Smooth muscle cell (in vitro differentiated cells): ENCODE measurements at regions not wholly inside any gene's neighbourhood (a gene's known extent, or its start where the extent isn't known, plus 50 kb on each side); places are given as distances from the start of the nearest gene placed in this dataset.

Experiments
- DNase-seq: peaks from one replicate; lab custom pipeline; 2025; ENCODE audit not compliant: unreplicated experiment; lab: John Stamatoyannopoulos, UW
- H2AFZ ChIP-seq: fragments of 200-600 bp; sonication (generic); 2 replicates; pipeline ENCODE4 v1.6.0; 2016; ENCODE audit warnings: antibody characterized with exemption, low read depth, mild to moderate bottlenecking
- H3F3A ChIP-seq: fragments of 200-600 bp; sonication (generic); 2 replicates; pipeline ENCODE4 v1.6.0; 2017; ENCODE audit warnings: antibody characterized with exemption, low read depth
- H3K27ac ChIP-seq: fragments of 200-600 bp; sonication (generic); 2 replicates; pipeline ENCODE4 v1.5.1; 2016; ENCODE audit warnings: low read depth, mild to moderate bottlenecking
- H3K27me3 ChIP-seq: fragments of 200-600 bp; sonication (generic); 2 replicates; pipeline ENCODE4 v1.6.1; 2016; ENCODE audit warnings: low read depth, mild to moderate bottlenecking
- H3K36me3 ChIP-seq: fragments of 200-600 bp; sonication (generic); 2 replicates; pipeline ENCODE4 v1.5.1; 2016; ENCODE audit warnings: low read depth
- H3K4me1 ChIP-seq: fragments of 200-600 bp; sonication (generic); 2 replicates; pipeline ENCODE4 v1.5.1; 2016; ENCODE audit warnings: low read depth
- H3K4me2 ChIP-seq: fragments of 200-600 bp; sonication (generic); 2 replicates; pipeline ENCODE4 v1.6.0; 2016; ENCODE audit warnings: mild to moderate bottlenecking
- H3K4me3 ChIP-seq: fragments of 200-600 bp; sonication (generic); 2 replicates; pipeline ENCODE4 v1.5.1; 2016; ENCODE audit warnings: mild to moderate bottlenecking
- H3K79me2 ChIP-seq: fragments of 200-600 bp; sonication (generic); 2 replicates; pipeline ENCODE4 v1.6.0; 2016; ENCODE audit warnings: low read depth, mild to moderate bottlenecking
- H3K9ac ChIP-seq: fragments of 200-600 bp; sonication (generic); 2 replicates; pipeline ENCODE4 v1.6.0; 2016; ENCODE audit warnings: low read depth
- H3K9me3 ChIP-seq: fragments of 200-600 bp; sonication (generic); replicated peaks from 2 replicates; pipeline ENCODE4 v1.5.1; 2016; ENCODE audit warnings: low read depth
- H4K20me1 ChIP-seq: fragments of 200-600 bp; sonication (generic); 2 replicates; pipeline ENCODE4 v1.6.0; 2016; ENCODE audit warnings: low read depth
- CTCF ChIP-seq: fragments of 200-600 bp; sonication (generic); IDR thresholded peaks from 2 replicates; pipeline ENCODE4 v1.5.1; 2017; ENCODE audit warnings: borderline replicate concordance, mild to moderate bottlenecking, antibody characterized with exemption; ENCODE audit not compliant: insufficient read depth, poor library complexity, severe bottlenecking
- WGBS: methylation state at CpG from one replicate; pipeline ENCODE4 v1.1.7; 2016; ENCODE audit warnings: low lambda C conversion rate; 5-methylcytosine and 5-hydroxymethylcytosine counted together

DNA sequence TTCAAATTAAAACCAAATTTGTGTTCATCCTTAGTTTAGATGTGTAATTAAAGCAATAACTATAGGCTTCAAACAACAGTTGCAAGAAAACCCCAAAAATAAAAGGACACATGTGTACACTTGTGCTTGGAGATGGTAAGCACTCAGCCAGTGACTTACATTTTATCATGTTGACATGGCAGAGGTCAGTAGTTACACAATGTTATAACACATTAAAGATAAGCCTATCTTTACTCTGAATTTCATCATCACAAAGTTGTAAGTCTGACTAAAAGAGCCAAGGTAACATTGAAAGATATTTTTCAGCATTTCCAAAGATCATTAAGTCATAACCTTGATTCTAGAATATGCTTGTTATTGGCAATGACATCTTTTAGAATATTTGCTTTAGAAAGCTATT is 98.5 kb upstream of the PNPLA4 start:
- Histone ChIP-seq H2AFZ (no peak overlapping the region), H3K4me3 (no peak overlapping the region), H3K9me3 (no peaks in the 10 kb centered on the region), H3K4me2 (no peak overlapping the region), H3K27me3 (no peaks in the 10 kb centered on the region), H4K20me1 (no peaks in the 10 kb centered on the region), H3K9ac (no peak overlapping the region), H3K4me1 (no peaks in the 10 kb centered on the region), H3K36me3 (no peaks in the 10 kb centered on the region), H3K79me2 (no peaks in the 10 kb centered on the region), H3K27ac (no peak overlapping the region), H3F3A (no peaks in the 10 kb centered on the region)
- no peak for TF ChIP-seq CTCF
- DNase-seq, result no peak

- Histone ChIP-seq H3K4me1 (no peaks in the 10 kb centered on the region), H3K36me3 (no peaks in the 10 kb centered on the region), H3K79me2 (no peaks in the 10 kb centered on the region), H3F3A (no peaks in the 10 kb centered on the region), H3K9me3 (no peaks in the 10 kb centered on the region), H3K4me3 (no peak overlapping the region), H3K27me3 (no peaks in the 10 kb centered on the region), H3K27ac (no peak overlapping the region), H2AFZ (no peak overlapping the region), H3K9ac (no peak overlapping the region), H3K4me2 (no peak overlapping the region), H4K20me1 (no peaks in the 10 kb centered on the region)
- no peak for DNase-seq
- TF ChIP-seq CTCF, result no peak
- 74% methylated on average over 5 of the region's 5 CpGs for WGBS
These were observed 91.7 kb upstream of the PNPLA4 start for GRCh38 chrX:8018934-8019333.

DNA sequence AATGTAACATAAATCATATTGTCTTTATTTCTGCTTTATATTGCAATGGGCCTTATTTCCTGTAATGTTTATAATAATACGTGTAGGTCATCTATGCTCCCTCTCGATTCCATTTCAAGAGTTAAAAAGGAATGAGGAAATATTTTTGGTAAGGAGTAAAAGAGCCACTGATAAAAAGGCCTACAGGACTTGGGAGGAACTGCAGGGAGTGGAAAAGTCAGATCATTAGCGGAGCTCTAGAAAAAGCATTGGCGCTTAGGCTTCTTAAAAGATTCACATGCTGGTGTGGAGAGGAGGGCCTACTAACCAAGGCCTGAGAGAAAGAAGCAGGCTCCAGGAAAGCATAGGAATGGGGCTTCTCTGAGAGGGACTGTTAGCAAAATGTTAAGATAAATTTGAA is 82.9 kb upstream of the PNPLA4 start:
- no peak for DNase-seq
- H3K9ac ChIP-seq, result no peak overlapping the region
- H3K36me3 ChIP-seq, result no peaks in the 10 kb centered on the region
- no peaks in the 10 kb centered on the region for H3K27me3 ChIP-seq
- H3K4me3 ChIP-seq, result no peak overlapping the region
- no peaks in the 10 kb centered on the region for H4K20me1 ChIP-seq
- no peaks in the 10 kb centered on the region for H3K9me3 ChIP-seq
- H3K4me1 ChIP-seq, result no peaks in the 10 kb centered on the region
- TF ChIP-seq CTCF, result peak; percentile 5
- no peaks in the 10 kb centered on the region for H3F3A ChIP-seq
- H2AFZ ChIP-seq, result no peak overlapping the region
- 72% methylated on average over 4 of the region's 4 CpGs for WGBS
- H3K4me2 ChIP-seq, result no peak overlapping the region
- no peaks in the 10 kb centered on the region for H3K79me2 ChIP-seq
- H3K27ac ChIP-seq, result no peak overlapping the region

- no peaks in the 10 kb centered on the region for H3K36me3 ChIP-seq
- H3K27me3 ChIP-seq, result no peaks in the 10 kb centered on the region
- H3K4me3 ChIP-seq, result no peak overlapping the region
- H2AFZ ChIP-seq, result no peak overlapping the region
- H4K20me1 ChIP-seq, result no peaks in the 10 kb centered on the region
- no peaks in the 10 kb centered on the region for H3F3A ChIP-seq
- DNase-seq, result no peak
- 81% methylated on average over 2 of the region's 2 CpGs for WGBS
- H3K4me1 ChIP-seq, result no peaks in the 10 kb centered on the region
- H3K4me2 ChIP-seq, result no peak overlapping the region
- H3K79me2 ChIP-seq, result no peaks in the 10 kb centered on the region
- H3K9ac ChIP-seq, result no peak overlapping the region
- H3K27ac ChIP-seq, result no peak overlapping the region
- no peaks in the 10 kb centered on the region for H3K9me3 ChIP-seq
- TF ChIP-seq CTCF, result no peak
These were observed 78.6 kb upstream of the PNPLA4 start for GRCh38 chrX:8005678-8006347.
